ENCODE measurements at regions not wholly inside any gene's neighbourhood (a gene's known extent, or its start where the extent isn't known, plus 50 kb on each side); places are given as distances from the start of the nearest gene placed in this dataset.
"Not testable (repeated sequence)": the region's sequence is repeated elsewhere in the genome, so short reads cannot be mapped to it uniquely, and the experiment has no call there.

- DNase-seq, result peak; percentile 0
Observed at GRCh38 chr4:117700111-117700892, 334.0 kb upstream of the NDST3 start.

GRCh38 chr4:117702353-117702752 lies 331.9 kb upstream of the NDST3 start:
- DNase-seq, result no peak

GRCh38 chr4:117704721-117705120 lies 329.6 kb upstream of the NDST3 start:
- DNase-seq, result no peak

- no peak for DNase-seq
Observed at GRCh38 chr4:117740736-117741135, 293.6 kb upstream of the NDST3 start.

GRCh38 chr4:117745379-117745778 lies 288.9 kb upstream of the NDST3 start:
- DNase-seq, result not testable (repeated sequence)

DNA sequence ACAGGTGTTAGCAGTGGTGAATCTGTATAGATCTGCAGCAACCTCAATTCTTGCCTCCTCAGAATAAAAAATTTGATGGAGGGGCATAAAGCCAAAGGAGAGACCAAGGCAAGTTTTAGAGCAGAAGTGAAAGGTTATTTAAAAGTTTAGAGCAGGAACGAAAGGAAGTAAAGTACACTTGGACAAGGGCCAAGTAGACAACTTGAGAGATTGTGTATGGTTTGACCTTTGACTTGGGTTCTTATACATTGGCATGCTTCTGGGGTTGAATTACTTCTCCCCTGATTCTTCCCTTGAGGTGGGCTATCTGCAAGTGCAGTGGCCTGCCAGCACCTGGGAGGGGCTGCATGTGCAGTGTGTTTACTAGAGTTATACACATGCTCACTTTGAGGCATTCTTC lies 278.8 kb upstream of the NDST3 start:
- DNase-seq, result no peak

DNA sequence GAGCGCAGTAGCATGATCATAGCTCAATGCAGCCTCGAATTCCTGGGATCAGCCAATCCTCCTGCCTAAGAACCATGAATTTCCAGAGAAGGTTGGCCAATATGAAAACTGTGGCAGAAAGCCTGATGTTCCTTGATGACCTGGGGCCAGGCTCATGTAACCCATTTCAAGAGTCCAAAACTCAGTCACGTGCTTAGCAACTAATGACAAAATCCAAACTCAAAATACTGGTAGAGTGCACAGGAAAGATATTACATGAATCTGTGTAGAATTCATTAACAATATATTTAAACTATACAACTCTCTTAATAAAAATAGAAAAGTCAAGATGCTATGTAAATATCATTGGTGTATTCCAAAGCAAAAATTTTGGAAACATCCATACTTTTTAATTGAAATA lies 265.7 kb upstream of the NDST3 start:
- no peak for DNase-seq

GRCh38 chr4:117770269-117771102 lies 263.8 kb upstream of the NDST3 start:
- no peak for DNase-seq

- no peak for DNase-seq
Observed at GRCh38 chr4:117771647-117772337, 262.5 kb upstream of the NDST3 start.

GRCh38 chr4:117773064-117773936 lies 261.0 kb upstream of the NDST3 start:
- DNase-seq, result no peak

GRCh38 chr4:117777721-117778120 lies 256.6 kb upstream of the NDST3 start:
- DNase-seq, result no peak

DNA sequence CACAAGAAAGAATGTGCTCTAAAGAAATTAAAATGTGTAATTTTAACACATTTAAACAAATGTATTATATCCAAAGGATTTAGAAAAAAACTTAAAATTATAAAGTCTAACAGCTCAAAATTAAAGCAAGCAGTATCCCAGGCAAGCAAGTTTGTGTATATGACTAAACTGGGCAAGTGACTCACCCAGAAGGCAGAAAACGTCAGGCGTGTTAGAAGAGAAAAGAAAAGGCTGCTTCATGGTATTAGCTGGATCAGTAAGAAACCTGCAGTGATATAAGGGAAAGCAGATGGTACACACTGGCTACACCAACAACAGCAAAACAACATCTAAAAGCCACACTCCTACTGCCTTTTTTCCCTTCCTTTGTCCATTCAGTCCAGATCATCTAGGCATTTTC lies 250.6 kb upstream of the NDST3 start:
- DNase-seq, result no peak

DNA sequence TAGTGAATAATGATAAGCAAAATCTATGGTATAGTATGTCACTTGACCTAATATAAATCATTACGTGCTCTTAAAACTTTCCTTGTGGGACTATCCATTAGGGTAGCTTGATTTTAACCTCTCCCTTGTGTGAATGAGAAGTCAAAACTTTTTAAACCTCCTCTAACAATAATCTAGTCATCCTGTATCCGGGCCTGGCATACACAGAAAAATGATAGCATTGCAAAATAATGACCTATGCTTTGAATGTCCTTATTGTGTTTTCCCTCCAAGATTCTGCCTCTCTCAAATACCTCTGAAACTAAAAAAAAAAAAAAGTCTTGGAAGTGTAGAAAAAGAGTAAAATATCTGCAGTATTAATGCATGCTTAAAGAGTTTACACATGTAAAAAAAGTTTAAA lies 250.0 kb upstream of the NDST3 start:
- DNase-seq, result no peak

GRCh38 chr4:117786566-117786965 lies 247.7 kb upstream of the NDST3 start:
- no peak for DNase-seq

DNA sequence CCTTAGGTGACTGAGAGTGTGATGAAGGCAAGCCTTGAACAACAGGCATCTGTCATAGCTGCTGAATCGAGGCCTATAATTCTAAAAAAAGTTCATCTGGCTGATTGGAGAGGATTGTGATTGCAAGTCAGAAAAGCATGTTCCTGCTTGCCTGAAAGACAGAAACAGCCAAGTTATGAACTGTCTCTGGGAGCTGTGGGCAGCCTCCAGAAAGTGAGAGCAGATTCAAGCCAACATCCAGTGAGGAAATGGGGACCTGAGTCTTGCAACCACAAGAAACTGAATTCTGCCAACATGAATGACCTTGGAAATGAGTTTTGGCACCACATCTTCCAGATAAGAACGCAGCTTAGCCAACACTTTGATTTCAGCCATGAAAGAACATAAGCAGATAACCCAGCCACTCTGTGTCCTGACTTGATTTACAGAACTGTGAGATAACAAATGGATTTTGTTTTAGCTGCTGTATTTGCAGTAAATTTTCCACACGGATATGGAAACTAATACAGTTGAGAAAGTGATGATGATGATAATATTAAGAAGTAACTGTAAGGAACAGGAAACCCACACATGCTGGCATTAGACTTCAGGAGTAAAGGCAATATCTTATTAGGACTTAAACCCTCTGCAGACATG lies 240.3 kb upstream of the NDST3 start:
- DNase-seq, result no peak

GRCh38 chr4:117796677-117797076 lies 237.6 kb upstream of the NDST3 start:
- DNase-seq, result peak; percentile 60

DNA sequence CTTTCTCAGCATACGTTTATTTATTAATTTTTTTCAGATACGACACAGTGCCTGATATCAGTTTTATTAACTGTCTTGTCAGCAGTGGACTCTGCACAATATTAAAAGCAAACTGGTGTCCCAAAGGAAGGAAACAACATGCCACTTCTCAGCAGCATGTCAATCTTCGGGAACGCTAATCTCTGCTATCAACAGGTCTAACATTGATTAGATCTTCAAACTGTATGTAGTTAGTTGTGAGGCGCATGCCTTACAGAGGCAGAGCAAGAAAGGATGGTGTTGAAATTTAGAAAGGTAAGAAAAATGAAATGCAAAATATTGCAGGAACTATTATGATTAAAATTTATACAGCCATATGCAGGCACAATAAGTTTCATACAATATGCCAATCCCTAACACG lies 233.7 kb upstream of the NDST3 start:
- DNase-seq, result no peak

DNA sequence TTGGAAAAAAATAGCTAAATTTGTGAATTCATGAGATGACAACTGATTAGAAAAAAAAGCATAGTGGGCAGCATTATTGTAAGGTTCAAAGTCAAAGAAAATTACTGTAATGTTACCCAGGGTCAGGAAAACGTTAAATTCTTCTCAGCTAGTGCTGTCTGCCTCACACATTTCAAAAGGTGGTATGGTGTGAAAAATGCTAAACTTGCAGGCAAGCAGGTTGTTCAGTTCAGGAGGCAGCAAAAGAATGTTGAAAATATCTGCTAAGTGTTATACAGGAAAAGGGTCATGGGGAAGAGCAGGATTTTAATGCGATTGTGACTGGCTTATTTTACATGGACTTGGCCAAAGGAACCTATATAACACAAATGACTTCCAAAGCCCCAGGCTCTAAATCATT lies 232.5 kb upstream of the NDST3 start:
- DNase-seq, result no peak

DNA sequence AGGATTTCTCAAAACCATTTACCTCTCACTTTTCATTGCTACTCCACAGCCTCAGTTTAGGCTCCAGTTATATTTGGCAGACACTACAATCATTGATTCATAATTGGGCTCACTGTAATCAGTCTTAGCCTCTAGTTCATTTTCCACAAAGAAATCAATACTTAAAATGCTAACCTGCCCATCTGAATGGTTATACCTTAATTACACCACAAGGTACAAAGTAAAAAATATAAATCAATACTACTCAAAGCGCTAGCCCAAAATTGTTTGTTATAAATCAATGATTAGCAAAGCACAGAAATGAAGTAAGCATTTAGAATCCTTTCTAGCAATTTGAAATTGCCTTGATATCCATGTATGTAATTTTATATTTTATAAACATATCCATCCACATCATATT lies 222.6 kb upstream of the NDST3 start:
- no peak for DNase-seq

DNA sequence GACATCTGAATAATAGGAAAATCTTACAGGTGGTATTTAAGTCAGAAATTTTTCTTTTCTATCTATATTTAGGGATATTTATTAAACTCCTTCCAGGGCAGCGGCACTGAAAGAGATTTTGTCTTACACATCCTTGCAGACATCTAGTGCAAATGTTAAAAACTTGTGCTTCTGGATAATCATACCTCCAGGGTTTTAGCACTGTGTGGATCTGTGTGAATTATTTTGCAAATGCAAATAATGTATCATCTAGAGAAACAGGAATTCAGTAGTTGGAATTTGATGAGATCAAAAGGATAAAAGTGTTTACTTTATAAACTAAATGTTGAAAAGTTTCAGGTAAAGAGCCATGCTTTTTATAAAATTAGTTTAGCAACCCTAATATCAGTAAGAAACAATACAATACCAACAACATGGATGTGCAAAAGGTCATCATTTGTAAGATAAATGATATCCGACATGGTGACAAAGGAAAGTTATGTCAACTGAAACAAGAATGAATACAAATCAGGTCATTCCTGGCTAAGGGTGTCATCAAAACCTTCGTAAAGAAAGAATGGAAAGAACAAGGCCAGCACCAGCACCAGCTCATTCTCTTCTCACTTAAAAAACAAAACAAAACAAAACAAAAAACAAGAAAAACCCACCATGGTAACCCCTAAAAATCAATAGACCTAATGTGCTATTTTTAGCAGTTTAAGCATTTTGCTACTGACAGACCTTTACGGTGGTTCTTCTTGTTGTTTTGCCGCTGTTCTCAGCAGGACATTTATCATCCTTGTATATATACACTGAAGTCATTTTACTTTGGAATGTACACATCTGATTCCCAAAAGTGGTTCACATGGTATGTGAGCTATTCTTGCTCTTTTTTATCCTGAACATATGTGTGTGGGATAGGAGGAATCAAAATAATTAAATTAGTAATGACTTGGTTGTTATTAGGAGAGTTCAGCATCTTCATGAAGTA lies 219.7 kb upstream of the NDST3 start:
- no peak for DNase-seq

DNA sequence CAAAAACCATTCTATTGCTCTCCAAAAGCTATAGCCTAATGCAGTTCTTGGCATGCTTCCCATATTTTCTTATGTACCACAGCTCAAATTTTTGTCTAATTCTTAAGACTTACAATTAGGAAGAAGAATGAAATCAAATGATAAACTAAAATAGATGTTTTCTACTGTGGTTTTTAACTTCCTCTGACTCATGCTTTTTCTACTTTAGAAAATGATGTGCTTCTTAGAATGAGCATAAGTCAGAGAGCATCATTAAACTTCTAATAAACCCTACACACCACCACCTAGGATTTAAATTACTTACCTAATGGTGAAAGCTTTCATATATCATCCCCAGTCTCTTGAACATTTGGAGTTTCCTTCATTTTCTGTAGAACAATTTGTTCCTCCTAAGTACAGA lies 217.0 kb upstream of the NDST3 start:
- DNase-seq, result no peak

All from DMS153 (cell line).